ENCODE measurements at regions not wholly inside any gene's neighbourhood (a gene's known extent, or its start where the extent isn't known, plus 50 kb on each side); places are given as distances from the start of the nearest gene placed in this dataset.

GRCh38 chr5:136427426-136427825 lies 62.1 kb upstream of the TRPC7 start:
- in situ Hi-C loops (cut with HindIII; ENCODE audit: low pct_unique_long_range_greater_than_20kb, low sequenced_read_pairs) = no loop called here
- peak; percentile 33 for DNase-seq (ENCODE audit: low read depth)

DNA sequence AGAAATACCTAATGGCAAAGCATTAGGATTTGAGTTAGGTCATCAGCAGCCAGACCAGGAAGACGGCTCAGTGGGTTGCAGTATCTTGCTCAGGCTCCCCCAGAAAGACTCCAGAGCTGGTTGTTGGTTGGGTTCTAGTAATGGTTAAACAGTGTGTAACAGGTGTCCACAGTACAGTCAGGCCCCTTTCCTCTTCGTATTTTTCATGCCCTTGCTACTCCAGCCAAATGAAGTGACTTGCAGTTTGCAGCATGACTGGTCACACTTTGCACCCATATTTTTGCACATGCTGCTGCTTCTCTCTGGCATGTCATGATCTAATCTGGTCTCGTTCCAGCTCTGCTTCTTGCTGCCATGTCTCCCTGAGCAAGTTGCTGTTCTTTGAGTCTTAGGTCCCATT lies 60.6 kb upstream of the TRPC7 start:
- DNase-seq (ENCODE audit: low read depth) = peak; percentile 48

DNA sequence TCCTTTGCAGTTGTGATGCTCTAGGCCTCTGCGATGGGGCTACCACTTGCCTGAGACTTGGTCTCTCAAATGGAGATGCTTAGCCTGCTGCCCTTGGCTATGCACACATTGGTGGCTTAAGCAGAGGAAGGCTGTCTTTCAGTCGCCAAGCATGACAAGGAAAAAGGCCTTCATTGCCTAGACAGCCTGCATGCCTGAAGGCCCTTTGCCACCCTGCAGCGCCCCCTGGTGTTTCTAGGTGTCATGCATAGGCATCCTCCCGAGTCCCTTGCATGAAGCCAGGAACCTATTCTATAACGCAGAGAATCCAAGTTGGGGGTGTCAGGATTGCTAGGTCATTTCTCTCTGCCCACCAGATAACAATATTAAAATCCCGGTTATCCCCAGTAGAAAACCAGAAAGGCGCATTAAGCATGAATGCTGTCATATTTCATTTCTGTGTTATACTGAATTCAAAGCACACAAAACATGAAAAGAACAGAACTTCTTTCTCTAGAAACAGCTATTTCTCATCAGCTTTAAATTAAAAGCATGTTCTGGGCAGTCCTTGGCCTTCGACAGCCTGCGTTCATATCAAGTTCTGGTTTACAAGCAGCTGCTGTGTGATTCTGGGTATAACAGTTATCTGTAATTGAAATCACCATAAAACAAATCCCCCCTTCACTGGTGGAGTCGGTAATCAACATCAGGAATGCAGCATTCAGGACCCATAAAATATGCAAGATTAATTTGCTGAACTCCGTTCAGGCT lies 59.7 kb upstream of the TRPC7 start:
- in situ Hi-C loops (cut with HindIII; ENCODE audit: low pct_unique_long_range_greater_than_20kb, low sequenced_read_pairs) = no loop called here
- DNase-seq (ENCODE audit: low read depth) = peak; percentile 25

More for the DNA sequence above, 60.6 kb upstream of the TRPC7 start:
- in situ Hi-C loops (cut with HindIII; ENCODE audit: low pct_unique_long_range_greater_than_20kb, low sequenced_read_pairs) = no loop called here

GRCh38 chr5:136423944-136424606 lies 58.7 kb upstream of the TRPC7 start:
- DNase-seq (ENCODE audit: low read depth) = no peak
- in situ Hi-C loops (cut with HindIII; ENCODE audit: low pct_unique_long_range_greater_than_20kb, low sequenced_read_pairs) = no loop called here

DNA sequence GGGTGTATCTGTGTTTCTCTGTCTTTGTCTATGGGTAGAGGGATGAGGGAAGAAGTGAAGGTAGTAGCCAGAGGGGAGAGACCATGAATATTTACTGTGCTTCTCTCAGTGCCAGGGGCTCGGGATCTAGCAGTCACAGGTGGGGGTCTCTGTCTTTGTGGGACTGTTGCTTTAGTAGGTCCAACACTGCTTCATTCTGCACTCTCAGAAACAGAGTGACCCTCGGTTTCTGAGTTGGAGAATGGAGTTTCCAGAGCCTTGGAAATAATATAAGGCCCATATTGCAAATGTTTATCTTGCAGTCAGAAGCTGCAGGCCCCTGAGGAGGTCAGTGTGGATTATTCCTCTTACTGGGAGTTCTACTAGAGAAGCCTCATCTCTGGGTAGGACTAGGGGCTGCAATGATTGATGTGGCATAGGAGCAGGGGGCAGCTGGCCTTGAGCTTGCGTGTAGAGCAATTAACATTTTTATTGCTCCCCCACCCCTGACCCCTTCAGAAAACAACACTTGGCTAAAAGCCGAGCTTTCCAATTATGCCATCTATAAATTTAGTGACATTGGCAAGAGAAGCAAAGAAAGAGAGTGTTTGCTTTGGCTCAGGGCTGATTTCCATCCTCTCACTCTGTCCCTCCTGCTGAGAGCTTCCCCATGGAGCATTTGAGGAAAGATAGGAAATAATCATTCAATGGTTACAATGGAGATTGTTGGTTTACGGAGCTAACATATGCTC lies 55.0 kb upstream of the TRPC7 start:
- DNase-seq (ENCODE audit: low read depth) = no peak
- in situ Hi-C loops (cut with HindIII; ENCODE audit: low pct_unique_long_range_greater_than_20kb, low sequenced_read_pairs) = no loop called here

DNA sequence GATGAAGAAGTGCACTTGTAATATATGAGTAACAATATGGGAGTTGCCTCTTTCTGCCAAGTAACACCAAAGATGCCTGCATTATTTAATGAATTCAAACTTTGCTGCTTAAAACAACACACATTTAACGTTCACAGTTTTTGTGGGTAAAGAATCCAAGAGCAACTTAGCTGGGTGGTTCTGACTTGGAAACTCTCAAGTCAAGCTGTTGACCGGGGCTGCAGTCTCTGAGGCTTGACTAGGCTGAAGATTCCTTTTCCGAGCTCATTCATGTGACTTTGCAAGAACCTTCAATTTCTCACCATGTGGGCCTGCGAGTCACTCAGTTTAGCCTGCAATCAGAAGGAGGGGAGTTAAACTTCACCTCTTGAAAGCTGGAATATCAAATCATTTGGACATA lies 53.0 kb upstream of the TRPC7 start:
- in situ Hi-C loops (cut with HindIII; ENCODE audit: low pct_unique_long_range_greater_than_20kb, low sequenced_read_pairs) = no loop called here
- no peak for DNase-seq (ENCODE audit: low read depth)

All from Caki2 (cell line).